Pancreas (tissue), 10 donors: ENCODE measurements at regions not wholly inside any gene's neighbourhood (a gene's known extent, or its start where the extent isn't known, plus 50 kb on each side); places are given as distances from the start of the nearest gene placed in this dataset.

Experiments used
- ATAC-seq, 4 donors: fragments of 200-7000 bp; cut with Tn5 transposase; one replicate each; pipeline versions ENCODE4 v1.8.0 to v1.9.1; 2020; ENCODE audit warnings: mild to moderate bottlenecking in 4 of 4, moderate library complexity in 4 of 4
- DNase-seq, 6 donors: peaks; one replicate each; pipeline ENCODE4 v3.0.0-alpha.2; 2020
- FAIRE-seq: peaks from 2 replicates; lab custom pipeline; 2012; peaks lifted over from hg19 to GRCh38; lab: Jason Lieb, UNC
- H3K27ac ChIP-seq, 4 donors: fragments of 200-600 bp; sonication (generic); 1 replicate in 3 of 4; 2 replicates in 1 of 4; pipeline versions ENCODE4 v1.5.0 to v1.8.0; 2020
- H3K27me3 ChIP-seq, 4 donors: fragments of 200-600 bp; one replicate each; pipeline ENCODE4 v1.8.0; 2021
- H3K36me3 ChIP-seq, 3 donors: fragments of 200-600 bp; sonication (generic) in 1 of 3; one replicate each; pipeline versions ENCODE4 v1.5.0 to v1.8.0; 2020 to 2021
- H3K4me1 ChIP-seq, 3 donors: fragments of 200-600 bp; one replicate each; pipeline ENCODE4 v1.8.0; 2021
- H3K4me3 ChIP-seq, 4 donors: fragments of 200-600 bp; sonication (generic) in 2 of 4; one replicate each; pipeline versions ENCODE4 v1.5.0 to v1.8.0; 2020 to 2021
- H3K9me3 ChIP-seq, 4 donors: fragments of 200-600 bp; one replicate each; pipeline ENCODE4 v1.8.0; 2021
- WGBS, 2 donors: extraction: QIAGEN DNeasy Blood & Tissue Kit; methylation state at CpG; one replicate each; pipeline ENCODE4 v1.1.7; 2013; 5-methylcytosine and 5-hydroxymethylcytosine counted together
- intact Hi-C, 3 donors: fragments of 100-400 bp; cut with DNase I; formaldehyde crosslinking; loops; one replicate each; pipeline versions ENCODE4 v1.11.1 to v1.14.2; 2022
- TF ChIP-seq, protein P1 (sequence below), 4 donors: fragments of 200-600 bp; sonication (generic) in 3 of 4; IDR thresholded peaks; one replicate each; pipeline versions ENCODE4 v1.5.0 to v1.8.0; 2021; ENCODE audit warnings: antibody characterized with exemption in 4 of 4
- donor health status: healthy with polysubstance abuse.
- donor health status: DM: no; HTN: no; CAD: no; lungs with moderate emphysema.
- donor health status: DM: no; HTN: no; CAD: no.
- donor health status: control.
- donor health status: control.
- donor health status: Bipolar disorder and iron deficiency.
- donor health status: DM: yes; HTN: yes; CAD: no.
- donor health status: DM: no; HTN: no; CAD: no.
- donor health status: DM: no; HTN: no; CAD: no.
- donor health status: DM: yes; HTN: yes; CAD: no.

DNA sequence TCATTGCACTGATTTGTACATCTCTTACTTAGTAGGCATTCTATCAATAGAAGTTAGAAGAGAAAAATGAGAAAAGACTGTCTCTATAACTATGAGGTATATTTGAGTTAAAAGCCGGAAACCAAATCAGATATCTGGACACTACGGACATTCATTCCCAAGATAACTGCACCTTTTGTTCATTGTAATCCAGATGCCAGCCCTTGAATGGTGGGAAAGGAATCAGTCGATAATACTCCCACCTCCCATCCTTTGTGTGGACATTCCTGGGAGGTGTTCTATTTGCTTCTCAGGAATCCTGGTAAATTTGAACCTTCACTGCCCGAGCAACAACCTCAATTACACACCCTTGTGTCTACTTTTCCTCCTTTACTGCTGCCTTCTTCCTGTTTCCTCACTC is 225.2 kb downstream of the CHD9NB start:
- 41 to 54% methylated on average over 4 of the region's 4 CpGs for WGBS, 2 donors
- Histone ChIP-seq H3K4me1 (no peaks in the 10 kb centered on the region), H3K9me3 (no peaks in the 10 kb centered on the region), H3K36me3 (no peaks in the 10 kb centered on the region), H3K4me3 (no peak overlapping the region), H3K27ac (no peak overlapping the region), H3K27me3 (no peaks in the 10 kb centered on the region)
- TF ChIP-seq, protein P1, sequence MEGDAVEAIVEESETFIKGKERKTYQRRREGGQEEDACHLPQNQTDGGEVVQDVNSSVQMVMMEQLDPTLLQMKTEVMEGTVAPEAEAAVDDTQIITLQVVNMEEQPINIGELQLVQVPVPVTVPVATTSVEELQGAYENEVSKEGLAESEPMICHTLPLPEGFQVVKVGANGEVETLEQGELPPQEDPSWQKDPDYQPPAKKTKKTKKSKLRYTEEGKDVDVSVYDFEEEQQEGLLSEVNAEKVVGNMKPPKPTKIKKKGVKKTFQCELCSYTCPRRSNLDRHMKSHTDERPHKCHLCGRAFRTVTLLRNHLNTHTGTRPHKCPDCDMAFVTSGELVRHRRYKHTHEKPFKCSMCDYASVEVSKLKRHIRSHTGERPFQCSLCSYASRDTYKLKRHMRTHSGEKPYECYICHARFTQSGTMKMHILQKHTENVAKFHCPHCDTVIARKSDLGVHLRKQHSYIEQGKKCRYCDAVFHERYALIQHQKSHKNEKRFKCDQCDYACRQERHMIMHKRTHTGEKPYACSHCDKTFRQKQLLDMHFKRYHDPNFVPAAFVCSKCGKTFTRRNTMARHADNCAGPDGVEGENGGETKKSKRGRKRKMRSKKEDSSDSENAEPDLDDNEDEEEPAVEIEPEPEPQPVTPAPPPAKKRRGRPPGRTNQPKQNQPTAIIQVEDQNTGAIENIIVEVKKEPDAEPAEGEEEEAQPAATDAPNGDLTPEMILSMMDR (IDR thresholded peaks at IDR 0.05): no peak
- no peak for FAIRE-seq
- intact Hi-C loops: no loop called here
- DNase-seq: no peak
- ATAC-seq: peak in 1 of 4 donors; percentile 44

DNA sequence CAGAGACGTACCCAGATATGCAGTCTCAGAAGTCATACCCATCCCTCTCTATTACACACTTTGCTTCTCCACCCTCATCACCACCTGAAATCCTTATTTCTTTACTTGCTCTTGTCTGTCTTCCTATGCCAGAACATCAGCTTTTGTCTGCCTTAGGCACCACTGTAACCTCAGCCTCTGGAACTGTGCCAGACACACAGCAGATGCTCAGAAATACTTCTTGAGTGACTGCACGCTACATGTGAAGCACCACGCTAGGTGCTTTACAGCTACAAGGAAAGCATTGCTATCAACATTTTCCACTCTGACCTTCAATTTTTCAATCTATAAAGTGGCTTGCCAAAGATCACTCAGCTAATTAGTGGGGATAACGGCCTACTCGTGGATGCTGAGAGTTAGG is 226.8 kb downstream of the CHD9NB start:
- no peak for DNase-seq
- Histone ChIP-seq H3K4me1 (no peaks in the 10 kb centered on the region), H3K9me3 (no peaks in the 10 kb centered on the region), H3K27me3 (no peaks in the 10 kb centered on the region), H3K27ac (no peak overlapping the region), H3K4me3 (no peak overlapping the region), H3K36me3 (no peaks in the 10 kb centered on the region)
- intact Hi-C loops: no loop called here
- no peak for FAIRE-seq
- ATAC-seq: no peak
- WGBS, 2 donors: 80 to 87% methylated on average over 5 of the region's 5 CpGs
- TF ChIP-seq, protein P1 (IDR thresholded peaks at IDR 0.05): no peak

DNA sequence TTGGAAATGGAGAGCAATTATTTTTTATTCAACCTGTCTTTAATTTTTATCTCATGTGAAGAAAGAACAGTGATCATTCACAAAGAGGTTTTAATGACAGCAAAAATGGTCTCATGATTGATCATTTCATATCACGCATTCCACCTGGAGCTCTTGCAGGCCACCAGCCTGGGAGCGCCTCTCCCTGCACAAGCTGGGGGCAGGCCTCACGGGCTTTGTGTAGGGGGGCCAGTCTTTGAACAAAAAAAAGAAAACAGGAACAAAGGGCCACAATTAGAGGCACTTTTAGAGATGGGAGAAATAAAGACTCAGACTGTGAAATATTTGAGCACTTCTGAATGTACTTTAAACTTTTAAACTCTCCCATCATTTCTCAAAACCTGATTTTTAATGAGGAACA is 232.9 kb downstream of the CHD9NB start:
- intact Hi-C loops: no loop called here
- H3K9me3 ChIP-seq: no peaks in the 10 kb centered on the region
- TF ChIP-seq, protein P1 (IDR thresholded peaks at IDR 0.05): no peak
- no peak overlapping the region for H3K4me3 ChIP-seq
- FAIRE-seq: no peak
- WGBS, 2 donors: 67 to 72% methylated on average over 3 of the region's 3 CpGs
- no peak for ATAC-seq
- no peak overlapping the region for H3K27ac ChIP-seq
- H3K36me3 ChIP-seq: no peaks in the 10 kb centered on the region
- DNase-seq: no peak
- no peaks in the 10 kb centered on the region for H3K4me1 ChIP-seq
- H3K27me3 ChIP-seq: no peaks in the 10 kb centered on the region

DNA sequence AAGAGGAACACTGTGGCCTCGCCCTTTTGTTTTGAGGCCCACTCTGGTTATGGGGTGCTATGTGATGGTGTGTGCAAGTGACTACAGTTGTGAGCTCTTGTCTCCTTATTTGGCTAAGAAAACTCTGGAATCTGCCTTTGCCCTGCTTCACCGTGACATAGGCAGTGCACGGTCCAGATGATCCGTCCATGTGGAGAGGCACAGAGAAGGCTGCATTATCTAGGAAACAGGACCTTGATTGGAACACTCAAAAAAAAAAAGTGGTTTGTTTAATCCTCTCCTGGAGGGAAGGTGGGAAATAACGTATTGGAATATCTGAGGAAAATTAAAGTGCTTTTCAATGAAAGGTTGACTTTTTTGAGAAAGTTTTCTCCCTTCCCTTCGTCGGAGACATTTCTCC is 233.3 kb downstream of the CHD9NB start:
- no peaks in the 10 kb centered on the region for H3K27me3 ChIP-seq
- no peaks in the 10 kb centered on the region for H3K9me3 ChIP-seq
- no peak overlapping the region for H3K27ac ChIP-seq
- DNase-seq (no peak), ATAC-seq (no peak), FAIRE-seq (no peak)
- 73 to 79% methylated on average over 7 of the region's 7 CpGs for WGBS, 2 donors
- no peak overlapping the region for H3K4me3 ChIP-seq
- TF ChIP-seq, protein P1 (IDR thresholded peaks at IDR 0.05): no peak
- no peaks in the 10 kb centered on the region for H3K4me1 ChIP-seq
- intact Hi-C loops: no loop called here
- no peaks in the 10 kb centered on the region for H3K36me3 ChIP-seq

DNA sequence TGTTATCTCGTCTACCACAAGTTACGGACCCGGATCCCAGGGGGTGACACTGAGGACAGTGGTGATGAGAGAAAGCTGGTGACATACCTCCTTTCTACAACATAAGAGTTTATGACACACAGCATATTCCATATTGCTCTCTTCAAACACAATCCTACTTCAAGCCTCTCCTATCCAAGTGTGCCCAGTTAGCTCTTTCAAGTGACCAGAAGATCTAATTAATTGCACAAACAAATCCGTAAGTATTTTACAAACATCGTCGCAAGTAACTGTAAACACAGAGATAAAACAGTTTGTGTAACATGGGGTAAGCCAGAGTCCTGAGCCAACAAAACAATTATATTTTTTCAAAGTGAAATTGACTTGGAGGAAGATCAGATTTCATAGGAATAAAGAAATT is 235.0 kb downstream of the CHD9NB start:
- Histone ChIP-seq H3K4me3 (no peak overlapping the region), H3K27ac (no peak overlapping the region), H3K4me1 (no peaks in the 10 kb centered on the region), H3K9me3 (no peaks in the 10 kb centered on the region), H3K27me3 (no peaks in the 10 kb centered on the region), H3K36me3 (no peaks in the 10 kb centered on the region)
- WGBS, 2 donors: 43 to 55% methylated on average over 6 of the region's 6 CpGs
- DNase-seq (no peak), ATAC-seq (no peak), FAIRE-seq (no peak)
- intact Hi-C loops: no loop called here
- TF ChIP-seq, protein P1 (IDR thresholded peaks at IDR 0.05): no peak
